ENCODE measurements at regions not wholly inside any gene's neighbourhood (a gene's known extent, or its start where the extent isn't known, plus 50 kb on each side); places are given as distances from the start of the nearest gene placed in this dataset.
"Not testable (repeated sequence)": the region's sequence is repeated elsewhere in the genome, so short reads cannot be mapped to it uniquely, and the experiment has no call there.

DNA sequence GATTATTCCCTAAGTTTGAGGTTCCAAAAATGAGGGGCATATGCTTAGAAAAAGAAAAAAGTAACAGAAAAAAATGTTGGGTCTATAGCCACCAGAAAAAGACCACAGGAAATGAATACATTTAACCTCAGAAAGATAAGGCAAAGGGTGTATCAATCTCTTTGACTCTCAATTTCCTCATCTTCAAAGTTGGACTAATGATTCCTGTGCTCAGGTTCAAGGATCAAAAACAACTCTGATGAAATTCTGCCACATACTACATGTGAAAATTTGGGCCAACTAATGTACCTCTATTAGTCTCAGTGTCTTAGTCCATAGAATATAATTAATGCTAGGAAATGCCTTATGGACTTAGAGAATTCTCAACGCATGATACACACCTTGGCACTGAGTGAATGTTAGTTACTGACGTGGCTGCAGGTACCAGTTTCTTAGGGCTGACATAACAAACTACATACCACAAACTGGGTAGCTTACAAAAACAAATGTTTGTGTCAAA is 257.7 kb downstream of the ANKRD50 start:
- no peaks in the 10 kb centered on the region for H3K9me3 ChIP-seq
- TF ChIP-seq, protein P1, sequence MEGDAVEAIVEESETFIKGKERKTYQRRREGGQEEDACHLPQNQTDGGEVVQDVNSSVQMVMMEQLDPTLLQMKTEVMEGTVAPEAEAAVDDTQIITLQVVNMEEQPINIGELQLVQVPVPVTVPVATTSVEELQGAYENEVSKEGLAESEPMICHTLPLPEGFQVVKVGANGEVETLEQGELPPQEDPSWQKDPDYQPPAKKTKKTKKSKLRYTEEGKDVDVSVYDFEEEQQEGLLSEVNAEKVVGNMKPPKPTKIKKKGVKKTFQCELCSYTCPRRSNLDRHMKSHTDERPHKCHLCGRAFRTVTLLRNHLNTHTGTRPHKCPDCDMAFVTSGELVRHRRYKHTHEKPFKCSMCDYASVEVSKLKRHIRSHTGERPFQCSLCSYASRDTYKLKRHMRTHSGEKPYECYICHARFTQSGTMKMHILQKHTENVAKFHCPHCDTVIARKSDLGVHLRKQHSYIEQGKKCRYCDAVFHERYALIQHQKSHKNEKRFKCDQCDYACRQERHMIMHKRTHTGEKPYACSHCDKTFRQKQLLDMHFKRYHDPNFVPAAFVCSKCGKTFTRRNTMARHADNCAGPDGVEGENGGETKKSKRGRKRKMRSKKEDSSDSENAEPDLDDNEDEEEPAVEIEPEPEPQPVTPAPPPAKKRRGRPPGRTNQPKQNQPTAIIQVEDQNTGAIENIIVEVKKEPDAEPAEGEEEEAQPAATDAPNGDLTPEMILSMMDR (IDR thresholded peaks at IDR 0.05) = no peak
- TF ChIP-seq POLR2A (IDR thresholded peaks at IDR 0.05) = no peak
- no peak for DNase-seq
- no peaks in the 10 kb centered on the region for H3K36me3 ChIP-seq
- H3K27ac ChIP-seq = no peak overlapping the region
- no peaks in the 10 kb centered on the region for H3K4me1 ChIP-seq
- no peaks in the 10 kb centered on the region for H3K27me3 ChIP-seq
- H3K4me3 ChIP-seq = no peak overlapping the region

DNA sequence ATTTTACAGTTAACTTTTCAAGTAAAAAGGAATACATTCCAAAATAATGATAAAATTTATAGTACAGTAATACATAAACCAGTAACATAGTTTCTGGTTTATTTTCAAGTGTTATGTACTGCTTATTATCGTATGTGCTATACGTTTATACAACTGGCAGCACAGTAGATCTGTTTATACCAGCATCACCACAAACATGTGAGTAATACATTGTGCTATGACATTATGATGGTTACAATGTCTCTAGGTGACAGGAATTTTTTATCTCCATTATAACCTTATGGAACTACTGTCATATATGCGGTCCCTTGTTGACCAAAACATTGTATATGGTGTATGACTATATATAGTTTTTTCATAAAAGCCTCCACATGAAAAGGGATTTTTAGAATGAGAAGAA is 256.9 kb downstream of the ANKRD50 start:
- no peak for TF ChIP-seq POLR2A (IDR thresholded peaks at IDR 0.05)
- TF ChIP-seq, protein P1 (IDR thresholded peaks at IDR 0.05) = no peak
- H3K27ac ChIP-seq = no peak overlapping the region

DNA sequence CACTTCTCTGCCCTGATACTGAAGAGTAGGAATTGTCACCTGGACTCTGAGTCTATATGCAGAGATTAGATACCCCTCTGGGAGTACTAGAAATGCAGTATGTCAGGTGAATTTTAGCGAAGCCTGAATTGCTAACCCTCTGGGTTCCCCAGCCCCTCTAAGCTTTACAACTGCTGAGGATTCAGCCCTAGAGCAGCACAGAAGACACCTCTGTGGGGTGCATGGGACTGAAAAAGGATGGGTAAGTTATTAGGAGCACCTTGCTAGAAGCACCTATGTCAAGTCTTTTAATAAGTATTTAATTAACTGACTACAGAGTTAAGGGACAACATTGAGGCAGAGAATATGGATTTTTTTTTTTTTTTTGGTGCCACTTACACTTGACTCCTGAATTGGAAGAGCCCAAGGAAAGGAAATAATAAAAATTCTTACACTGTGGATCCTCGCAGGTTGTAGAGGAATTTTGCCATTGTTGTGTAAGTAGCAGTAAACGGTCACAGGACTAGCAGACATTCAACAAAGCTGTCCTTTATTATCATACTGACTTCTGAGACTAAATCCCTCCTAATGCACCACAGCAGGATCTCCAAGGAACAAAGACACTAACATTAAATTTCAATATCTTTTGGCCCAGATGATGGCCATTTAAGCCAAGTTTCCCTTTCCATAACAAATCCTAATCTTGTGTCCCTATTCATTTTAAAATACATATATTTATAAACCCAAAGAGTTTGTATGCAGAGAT is 253.2 kb downstream of the ANKRD50 start:
- peaks cover 0 to 19% (median 0%) of the 10 kb centered on the region in 4 donors for H3K9me3 ChIP-seq
- no peak overlapping the region for H3K4me3 ChIP-seq
- no peak for TF ChIP-seq POLR2A (IDR thresholded peaks at IDR 0.05)
- TF ChIP-seq, protein P1 (IDR thresholded peaks at IDR 0.05) = no peak
- no peaks in the 10 kb centered on the region for H3K36me3 ChIP-seq
- DNase-seq = no peak
- H3K27ac ChIP-seq = no peak overlapping the region
- H3K27me3 ChIP-seq = no peaks in the 10 kb centered on the region
- no peaks in the 10 kb centered on the region for H3K4me1 ChIP-seq

More for the DNA sequence above, 256.9 kb downstream of the ANKRD50 start:
- no peaks in the 10 kb centered on the region for H3K4me1 ChIP-seq
- no peak for DNase-seq
- H3K27me3 ChIP-seq = no peaks in the 10 kb centered on the region
- H3K9me3 ChIP-seq = no peaks in the 10 kb centered on the region
- no peaks in the 10 kb centered on the region for H3K36me3 ChIP-seq
- no peak overlapping the region for H3K4me3 ChIP-seq

DNA sequence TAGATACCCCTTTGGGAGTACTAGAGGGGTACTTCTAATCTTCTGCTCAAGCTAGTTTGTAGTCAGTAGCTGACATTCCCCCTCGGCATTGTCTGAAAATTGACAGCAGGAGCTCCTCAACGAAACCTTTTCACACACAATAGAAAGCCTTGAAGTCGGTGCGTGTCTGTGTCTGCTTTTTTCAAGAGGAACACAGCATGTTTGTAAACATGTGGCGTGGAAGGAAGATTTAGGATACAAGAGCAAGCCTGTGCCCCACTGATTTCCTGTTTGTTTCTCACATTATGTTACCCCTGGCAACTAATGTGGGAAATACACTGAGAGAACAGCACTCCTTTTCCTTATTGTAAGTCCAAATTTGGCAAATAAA is 252.6 kb downstream of the ANKRD50 start:
- Histone ChIP-seq H3K27me3 (no peaks in the 10 kb centered on the region), H3K9me3 (peaks cover 0 to 19% (median 0%) of the 10 kb centered on the region in 4 donors), H3K4me1 (no peaks in the 10 kb centered on the region), H3K4me3 (no peak overlapping the region), H3K27ac (no peak overlapping the region), H3K36me3 (no peaks in the 10 kb centered on the region)
- DNase-seq = no peak
- TF ChIP-seq, protein P1 (IDR thresholded peaks at IDR 0.05) = no peak
- no peak for TF ChIP-seq POLR2A (IDR thresholded peaks at IDR 0.05)

DNA sequence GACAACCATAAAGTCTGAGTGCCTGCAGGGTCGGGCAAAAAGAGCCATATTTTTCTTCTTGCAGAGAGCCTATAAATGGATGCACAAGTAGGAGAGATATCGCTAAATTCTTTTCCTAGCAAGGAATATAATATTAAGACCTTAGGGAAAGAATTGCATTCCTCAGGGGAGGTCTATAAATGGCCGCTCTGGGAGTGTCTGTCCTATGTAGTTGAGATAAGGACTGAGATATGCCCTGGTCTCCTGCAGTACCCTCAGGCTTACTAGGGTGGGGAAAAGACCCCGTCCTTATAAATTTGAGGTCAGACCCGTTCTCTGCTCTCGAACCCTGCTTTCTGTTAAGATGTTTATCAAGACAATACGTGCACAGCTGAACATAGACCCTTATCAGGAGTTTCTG is 250.9 kb downstream of the ANKRD50 start:
- DNase-seq, H3K27ac ChIP-seq, H3K4me3 ChIP-seq, H3K36me3 ChIP-seq, H3K4me1 ChIP-seq, H3K27me3 ChIP-seq: not testable (repeated sequence)
- peaks cover 0 to 19% (median 0%) of the 10 kb centered on the region in 4 donors for H3K9me3 ChIP-seq

DNA sequence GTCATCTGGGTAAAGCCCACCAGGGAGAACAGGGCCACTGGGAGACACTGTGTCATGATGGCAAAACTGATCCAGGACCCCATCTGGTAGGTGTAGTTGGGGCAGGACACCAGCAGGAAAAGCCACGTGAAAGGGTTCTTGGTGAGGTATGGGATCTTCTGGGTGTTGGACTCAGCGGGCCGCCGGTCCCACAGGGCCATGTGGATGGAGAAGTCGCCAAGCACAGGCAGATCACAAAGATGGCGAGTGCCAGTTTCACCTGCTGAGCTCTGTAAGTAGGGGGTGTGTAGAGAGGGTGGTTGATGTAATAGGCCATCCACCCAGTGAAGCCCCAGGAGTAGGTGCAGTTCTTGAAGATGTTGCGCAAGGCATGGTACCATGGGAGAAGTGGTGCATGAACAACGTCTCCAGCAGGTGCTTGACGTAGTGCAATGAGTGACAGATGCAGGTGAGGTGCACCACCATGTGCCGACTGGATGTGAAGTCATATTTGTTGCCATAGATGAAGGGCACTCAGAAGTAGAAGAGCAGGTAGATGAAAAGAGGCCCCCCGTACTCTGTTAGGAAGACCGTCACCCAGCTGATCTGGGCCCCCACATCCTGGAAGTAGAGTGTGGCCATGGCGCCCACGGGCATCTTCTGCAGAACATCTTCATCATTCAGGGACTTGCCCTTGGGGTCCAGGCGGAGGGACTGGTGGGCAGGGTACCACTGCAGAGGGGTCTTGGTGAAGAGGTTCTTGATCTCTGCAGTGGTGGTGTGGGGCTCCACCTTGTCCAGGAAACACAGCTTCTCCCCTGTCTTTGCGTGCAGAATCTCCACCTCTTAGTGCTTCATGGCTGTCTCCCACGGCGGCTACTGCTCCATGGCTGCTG is 249.3 kb downstream of the ANKRD50 start:
- TF ChIP-seq, protein P1 (IDR thresholded peaks at IDR 0.05) = no peak
- no peak for TF ChIP-seq POLR2A (IDR thresholded peaks at IDR 0.05)
- no peaks in the 10 kb centered on the region for H3K27me3 ChIP-seq
- no peaks in the 10 kb centered on the region for H3K36me3 ChIP-seq
- no peak overlapping the region for H3K27ac ChIP-seq
- H3K9me3 ChIP-seq = peaks cover 0 to 19% (median 0%) of the 10 kb centered on the region in 4 donors
- no peak overlapping the region for H3K4me3 ChIP-seq
- no peak for DNase-seq
- no peaks in the 10 kb centered on the region for H3K4me1 ChIP-seq
